Keratinocyte (primary cell): ENCODE measurements at regions not wholly inside any gene's neighbourhood (a gene's known extent, or its start where the extent isn't known, plus 50 kb on each side); places are given as distances from the start of the nearest gene placed in this dataset.
"Not testable (repeated sequence)": the region's sequence is repeated elsewhere in the genome, so short reads cannot be mapped to it uniquely, and the experiment has no call there.

Experiments used
- DNase-seq: peaks from one replicate; pipeline ENCODE4 v3.0.0-alpha.2; 2011; ENCODE audit warnings: low read depth, missing footprints, low spot score
- FAIRE-seq: peaks from 2 replicates; lab custom pipeline; 2011; peaks lifted over from hg19 to GRCh38; lab: Jason Lieb, UNC
- H2AFZ ChIP-seq: 2 replicates; pipeline ENCODE4 v1.6.0; 2012; ENCODE audit warnings: low read length, control low read depth, inconsistent platforms; ENCODE audit not compliant: control insufficient read depth
- H3K27ac ChIP-seq: 2 replicates; pipeline ENCODE4 v1.5.1; 2011; ENCODE audit warnings: low read length; ENCODE audit not compliant: control insufficient read depth, insufficient read depth
- H3K27me3 ChIP-seq: 3 replicates; pipeline ENCODE4 v1.6.0; 2011; ENCODE audit warnings: low read length; ENCODE audit not compliant: control insufficient read depth, insufficient read depth; ENCODE audit errors: extremely low read depth
- H3K36me3 ChIP-seq, 2 experiments: 2 replicates in 1 of 2; 3 replicates in 1 of 2; pipeline ENCODE4 v1.5.1; 2011; ENCODE audit warnings: low read length in 2 of 2, mild to moderate bottlenecking in 1 of 2; ENCODE audit not compliant: control insufficient read depth in 2 of 2, insufficient read depth in 2 of 2; ENCODE audit errors: extremely low read depth in 1 of 2
- H3K4me1 ChIP-seq: 3 replicates; pipeline ENCODE4 v1.5.1; 2011; ENCODE audit warnings: low read length; ENCODE audit not compliant: control insufficient read depth, insufficient read depth; ENCODE audit errors: extremely low read depth
- H3K4me2 ChIP-seq: 3 replicates; pipeline ENCODE4 v1.6.0; 2011; ENCODE audit warnings: low read depth, low read length; ENCODE audit not compliant: control insufficient read depth, insufficient read depth; ENCODE audit errors: extremely low read depth
- H3K4me3 ChIP-seq, 3 experiments: fragments of 200-600 bp in 1 of 3; sonication (generic) in 1 of 3; 2 replicates in 2 of 3; 3 replicates in 1 of 3; pipeline ENCODE4 v1.5.1; 2011 to 2016; ENCODE audit warnings: low read length in 3 of 3, mild to moderate bottlenecking in 3 of 3, control low read depth in 2 of 3, inconsistent platforms in 1 of 3, low read depth in 1 of 3, mixed read lengths in 1 of 3, mixed run types in 1 of 3, moderate library complexity in 1 of 3; ENCODE audit not compliant: control insufficient read depth in 2 of 3, insufficient read depth in 2 of 3; ENCODE audit errors: extremely low read depth in 1 of 3
- H3K79me2 ChIP-seq: 2 replicates; pipeline ENCODE4 v1.6.0; 2012; ENCODE audit warnings: low read length; ENCODE audit not compliant: control insufficient read depth, insufficient read depth
- H3K9ac ChIP-seq: 3 replicates; pipeline ENCODE4 v1.6.0; 2011; ENCODE audit warnings: low read length; ENCODE audit not compliant: control insufficient read depth, insufficient read depth; ENCODE audit errors: extremely low read depth
- H3K9me1 ChIP-seq: 3 replicates; pipeline ENCODE4 v1.6.0; 2011; ENCODE audit warnings: low read length; ENCODE audit not compliant: control insufficient read depth, insufficient read depth; ENCODE audit errors: extremely low read depth
- H3K9me3 ChIP-seq: 2 replicates; pipeline ENCODE4 v1.5.1; 2012; ENCODE audit warnings: low read depth, low read length; ENCODE audit not compliant: control insufficient read depth
- H4K20me1 ChIP-seq: 3 replicates; pipeline ENCODE4 v1.6.0; 2011; ENCODE audit warnings: low read length; ENCODE audit not compliant: control insufficient read depth, insufficient read depth; ENCODE audit errors: extremely low read depth
- EZH2 ChIP-seq: IDR thresholded peaks from one replicate; pipeline ENCODE4 v1.6.1; 2012; ENCODE audit warnings: inconsistent platforms, mild to moderate bottlenecking, low read length, moderate library complexity
- dilution Hi-C: fragments of 300-500 bp; cut with MboI; formaldehyde crosslinking; loops from one replicate; pipeline ENCODE4 v1.7.0; 2020; ENCODE audit warnings: low sequenced_read_pairs; ENCODE audit not compliant: extremely low pct_ligation_motif_present
- TF ChIP-seq, protein P1 (sequence below), 3 experiments: IDR thresholded peaks in 1 of 3; conservative IDR thresholded peaks in 1 of 3; optimal IDR thresholded peaks in 1 of 3; 2 replicates in 2 of 3; 3 replicates in 1 of 3; pipeline versions ENCODE3 to v1.5.1; 2011; ENCODE audit warnings: low read length in 3 of 3, mild to moderate bottlenecking in 3 of 3, moderate library complexity in 2 of 3, control low read depth in 1 of 3, inconsistent platforms in 1 of 3; ENCODE audit not compliant: insufficient read depth in 2 of 3; ENCODE audit errors: extremely low read depth in 1 of 3

DNA sequence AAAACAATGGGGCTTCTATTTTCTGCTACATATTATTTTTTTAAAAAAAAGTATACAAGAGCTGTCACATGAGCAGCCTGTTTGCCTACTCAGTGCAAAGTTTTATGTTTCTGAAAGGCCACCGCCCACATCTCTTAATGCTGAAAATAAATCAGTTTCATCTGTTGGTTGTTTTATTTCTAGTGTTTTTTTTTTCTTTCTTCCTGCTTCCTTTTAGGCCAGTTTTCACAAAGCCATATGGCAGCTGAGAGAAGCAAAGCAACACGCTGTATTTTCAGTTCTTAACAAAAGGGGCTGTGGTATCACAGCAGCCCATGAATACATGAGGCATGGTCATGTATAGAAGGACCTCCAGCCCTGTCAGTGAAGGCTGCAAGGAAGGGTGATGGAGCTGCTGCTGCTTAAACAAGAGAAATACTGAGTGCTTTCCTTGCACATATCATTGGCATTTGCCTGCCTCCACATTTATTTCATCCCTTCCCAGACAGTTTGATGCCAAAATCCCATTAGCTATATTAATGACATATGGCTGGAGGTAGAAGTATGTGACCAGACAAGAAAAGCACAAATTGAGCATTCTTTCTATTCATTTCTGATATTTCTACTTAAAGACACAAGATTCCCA lies 172.5 kb downstream of the PCDH18 start:
- Histone ChIP-seq H3K36me3 (no peaks in the 10 kb centered on the region), H3K27ac (no peak overlapping the region), H3K27me3 (no peaks in the 10 kb centered on the region), H4K20me1 (no peaks in the 10 kb centered on the region), H3K4me3 (no peak overlapping the region), H3K9me3 (no peaks in the 10 kb centered on the region), H3K4me2 (no peak overlapping the region), H3K9me1 (no peaks in the 10 kb centered on the region), H3K4me1 (peaks cover 15% of the 10 kb centered on the region), H3K9ac (no peak overlapping the region), H3K79me2 (no peaks in the 10 kb centered on the region), H2AFZ (peak overlapping the region; percentile 22)
- no peak for DNase-seq
- TF ChIP-seq, protein P1, sequence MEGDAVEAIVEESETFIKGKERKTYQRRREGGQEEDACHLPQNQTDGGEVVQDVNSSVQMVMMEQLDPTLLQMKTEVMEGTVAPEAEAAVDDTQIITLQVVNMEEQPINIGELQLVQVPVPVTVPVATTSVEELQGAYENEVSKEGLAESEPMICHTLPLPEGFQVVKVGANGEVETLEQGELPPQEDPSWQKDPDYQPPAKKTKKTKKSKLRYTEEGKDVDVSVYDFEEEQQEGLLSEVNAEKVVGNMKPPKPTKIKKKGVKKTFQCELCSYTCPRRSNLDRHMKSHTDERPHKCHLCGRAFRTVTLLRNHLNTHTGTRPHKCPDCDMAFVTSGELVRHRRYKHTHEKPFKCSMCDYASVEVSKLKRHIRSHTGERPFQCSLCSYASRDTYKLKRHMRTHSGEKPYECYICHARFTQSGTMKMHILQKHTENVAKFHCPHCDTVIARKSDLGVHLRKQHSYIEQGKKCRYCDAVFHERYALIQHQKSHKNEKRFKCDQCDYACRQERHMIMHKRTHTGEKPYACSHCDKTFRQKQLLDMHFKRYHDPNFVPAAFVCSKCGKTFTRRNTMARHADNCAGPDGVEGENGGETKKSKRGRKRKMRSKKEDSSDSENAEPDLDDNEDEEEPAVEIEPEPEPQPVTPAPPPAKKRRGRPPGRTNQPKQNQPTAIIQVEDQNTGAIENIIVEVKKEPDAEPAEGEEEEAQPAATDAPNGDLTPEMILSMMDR (optimal IDR thresholded peaks at IDR 0.05 in 1 of 3, IDR thresholded peaks at IDR 0.05 in 1 of 3, conservative IDR thresholded peaks at IDR 0.05 in 1 of 3; ENCODE audit: extremely low read depth in 1 of 3, insufficient read depth in 2 of 3, low read length in 3 of 3) = no peak
- no peak for TF ChIP-seq EZH2
- FAIRE-seq = no peak
- dilution Hi-C loops = no loop called here

DNA sequence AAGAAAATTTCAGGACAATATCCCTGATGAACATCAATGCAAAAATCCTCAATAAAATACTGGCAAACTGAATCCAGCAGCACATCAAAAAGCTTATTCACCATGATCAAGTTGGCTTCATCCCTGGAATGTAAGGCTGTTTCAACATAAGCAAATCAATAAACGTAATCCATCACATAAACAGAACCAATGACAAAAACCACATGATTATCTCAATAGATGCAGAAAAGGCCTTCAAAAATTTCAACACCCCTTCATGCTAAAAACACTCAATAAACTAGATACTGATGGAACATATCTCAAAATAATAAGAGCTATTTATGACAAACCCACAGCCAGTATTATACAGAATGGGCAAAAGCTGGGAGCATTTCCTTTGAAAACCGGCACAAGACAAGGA lies 177.7 kb downstream of the PCDH18 start:
- H4K20me1 ChIP-seq, H3K9me1 ChIP-seq, H3K79me2 ChIP-seq, DNase-seq, H2AFZ ChIP-seq, H3K36me3 ChIP-seq, dilution Hi-C loops, H3K9me3 ChIP-seq, FAIRE-seq, H3K9ac ChIP-seq, H3K27me3 ChIP-seq, H3K4me2 ChIP-seq, H3K27ac ChIP-seq, H3K4me1 ChIP-seq, H3K4me3 ChIP-seq: not testable (repeated sequence)

DNA sequence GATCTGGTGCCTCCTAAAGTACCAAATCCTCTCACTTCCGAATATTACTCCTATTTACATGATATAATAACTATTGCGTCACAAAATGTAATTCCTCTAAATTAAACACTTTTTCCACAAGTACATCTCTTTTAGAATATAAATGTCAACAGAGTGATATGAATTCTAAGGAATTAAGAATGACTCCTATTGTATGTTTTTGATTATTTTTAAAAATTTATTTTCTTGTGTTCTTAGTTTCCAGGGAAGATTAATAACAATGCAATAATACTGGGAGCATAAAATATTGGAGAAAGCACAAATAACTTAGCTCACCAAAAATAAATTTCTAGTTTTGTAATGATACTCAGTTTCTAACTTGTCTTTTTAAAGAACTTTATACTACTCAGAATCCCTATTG lies 184.9 kb downstream of the PCDH18 start:
- no peak overlapping the region for H2AFZ ChIP-seq
- FAIRE-seq = no peak
- H3K9me3 ChIP-seq = no peaks in the 10 kb centered on the region
- H3K27ac ChIP-seq = no peak overlapping the region
- H3K9ac ChIP-seq = no peak overlapping the region
- DNase-seq = no peak
- no peak overlapping the region for H3K4me3 ChIP-seq
- H3K36me3 ChIP-seq = no peaks in the 10 kb centered on the region
- TF ChIP-seq, protein P1 (optimal IDR thresholded peaks at IDR 0.05 in 1 of 3, IDR thresholded peaks at IDR 0.05 in 1 of 3, conservative IDR thresholded peaks at IDR 0.05 in 1 of 3; ENCODE audit: extremely low read depth in 1 of 3, insufficient read depth in 2 of 3, low read length in 3 of 3) = no peak
- no peak for TF ChIP-seq EZH2
- no peaks in the 10 kb centered on the region for H3K4me1 ChIP-seq
- no peaks in the 10 kb centered on the region for H3K27me3 ChIP-seq
- no peaks in the 10 kb centered on the region for H3K79me2 ChIP-seq
- H4K20me1 ChIP-seq = no peaks in the 10 kb centered on the region
- no peaks in the 10 kb centered on the region for H3K9me1 ChIP-seq
- dilution Hi-C loops = no loop called here
- no peak overlapping the region for H3K4me2 ChIP-seq
